Stimulated activated effector memory CD8-positive, alpha-beta T cell treated with anti-CD3 and anti-CD28 coated beads, Interleukin-12 subunit alpha, Interleukin-12 subunit beta, amount 100 ng/mL, for 72 hours (primary cell): ENCODE measurements at regions not wholly inside any gene's neighbourhood (a gene's known extent, or its start where the extent isn't known, plus 50 kb on each side); places are given as distances from the start of the nearest gene placed in this dataset.

Experiments
- ATAC-seq: fragments of 150-1000 bp; cut with Tn5 transposase; 2 replicates; pipeline ENCODE4 v1.10.0; 2021
- DNase-seq, 2 donors: peaks; one replicate each; pipeline ENCODE4 v3.0.0; 2021 to 2022; ENCODE audit warnings: low spot score in 2 of 2
- H3K27ac Mint-ChIP-seq: one replicate; pipeline ENCODE4 v1.8.0; 2022; ENCODE audit warnings: mild to moderate bottlenecking, mixed read lengths
- H3K36me3 Mint-ChIP-seq: one replicate; pipeline ENCODE4 v1.8.0; 2022; ENCODE audit warnings: mild to moderate bottlenecking, mixed read lengths
- H3K4me1 Mint-ChIP-seq: one replicate; pipeline ENCODE4 v1.8.0; 2022; ENCODE audit warnings: mixed read lengths
- H3K4me3 Mint-ChIP-seq: one replicate; pipeline ENCODE4 v1.8.0; 2022; ENCODE audit warnings: mild to moderate bottlenecking, mixed read lengths
- H3K9me3 Mint-ChIP-seq: one replicate; pipeline ENCODE4 v1.8.0; 2022; ENCODE audit warnings: mixed read lengths

GRCh38 chr2:237254369-237254861 lies 159.5 kb downstream of the COL6A3 start:
- ATAC-seq = no peak
- no peak overlapping the region for H3K4me3 Mint-ChIP-seq
- H3K36me3 Mint-ChIP-seq = no peaks in the 10 kb centered on the region
- no peak for DNase-seq
- H3K4me1 Mint-ChIP-seq = no peaks in the 10 kb centered on the region
- no peaks in the 10 kb centered on the region for H3K9me3 Mint-ChIP-seq
- no peak overlapping the region for H3K27ac Mint-ChIP-seq

GRCh38 chr2:237254911-237255578 lies 158.9 kb downstream of the COL6A3 start:
- H3K9me3 Mint-ChIP-seq = no peaks in the 10 kb centered on the region
- no peak overlapping the region for H3K27ac Mint-ChIP-seq
- ATAC-seq (no peak), DNase-seq (no peak)
- H3K4me3 Mint-ChIP-seq = no peak overlapping the region
- no peaks in the 10 kb centered on the region for H3K4me1 Mint-ChIP-seq
- H3K36me3 Mint-ChIP-seq = no peaks in the 10 kb centered on the region

- Mint-ChIP-seq H3K36me3 (no peaks in the 10 kb centered on the region), H3K4me3 (no peak overlapping the region), H3K27ac (no peak overlapping the region), H3K9me3 (no peaks in the 10 kb centered on the region), H3K4me1 (no peaks in the 10 kb centered on the region)
- DNase-seq (no peak), ATAC-seq (no peak)
Measured at GRCh38 chr2:237256887-237257286, 157.1 kb downstream of the COL6A3 start.

- ATAC-seq (no peak), DNase-seq (no peak)
- H3K36me3 Mint-ChIP-seq = no peaks in the 10 kb centered on the region
- H3K27ac Mint-ChIP-seq = no peak overlapping the region
- H3K9me3 Mint-ChIP-seq = no peaks in the 10 kb centered on the region
- no peak overlapping the region for H3K4me3 Mint-ChIP-seq
- no peaks in the 10 kb centered on the region for H3K4me1 Mint-ChIP-seq
Measured at GRCh38 chr2:237257471-237257951, 156.5 kb downstream of the COL6A3 start.

- H3K4me1 Mint-ChIP-seq = no peaks in the 10 kb centered on the region
- ATAC-seq (no peak), DNase-seq (no peak)
- no peaks in the 10 kb centered on the region for H3K9me3 Mint-ChIP-seq
- no peak overlapping the region for H3K4me3 Mint-ChIP-seq
- no peak overlapping the region for H3K27ac Mint-ChIP-seq
- H3K36me3 Mint-ChIP-seq = no peaks in the 10 kb centered on the region
Measured at GRCh38 chr2:237258116-237258515, 155.8 kb downstream of the COL6A3 start.

GRCh38 chr2:237258615-237259014 lies 155.3 kb downstream of the COL6A3 start:
- ATAC-seq (no peak), DNase-seq (no peak)
- Mint-ChIP-seq H3K9me3 (no peaks in the 10 kb centered on the region), H3K4me3 (no peak overlapping the region), H3K36me3 (no peaks in the 10 kb centered on the region), H3K4me1 (no peaks in the 10 kb centered on the region), H3K27ac (no peak overlapping the region)

GRCh38 chr2:237259201-237259600 lies 154.8 kb downstream of the COL6A3 start:
- no peak for ATAC-seq
- Mint-ChIP-seq H3K27ac (no peak overlapping the region), H3K4me3 (no peak overlapping the region)

GRCh38 chr2:237260039-237260620 lies 153.8 kb downstream of the COL6A3 start:
- DNase-seq (no peak), ATAC-seq (no peak)
- Mint-ChIP-seq H3K9me3 (no peaks in the 10 kb centered on the region), H3K27ac (no peak overlapping the region), H3K4me1 (no peaks in the 10 kb centered on the region), H3K4me3 (no peak overlapping the region), H3K36me3 (no peaks in the 10 kb centered on the region)

More at GRCh38 chr2:237259201-237259600, 154.8 kb downstream of the COL6A3 start:
- Mint-ChIP-seq H3K36me3 (no peaks in the 10 kb centered on the region), H3K9me3 (no peaks in the 10 kb centered on the region), H3K4me1 (no peaks in the 10 kb centered on the region)
- no peak for DNase-seq

- H3K4me1 Mint-ChIP-seq = no peaks in the 10 kb centered on the region
- H3K27ac Mint-ChIP-seq = no peak overlapping the region
- no peaks in the 10 kb centered on the region for H3K36me3 Mint-ChIP-seq
- no peak for ATAC-seq
- H3K4me3 Mint-ChIP-seq = no peak overlapping the region
- DNase-seq = no peak
- no peaks in the 10 kb centered on the region for H3K9me3 Mint-ChIP-seq
Measured at GRCh38 chr2:237260686-237261085, 153.3 kb downstream of the COL6A3 start.

- H3K36me3 Mint-ChIP-seq = no peaks in the 10 kb centered on the region
Measured at GRCh38 chr2:237261327-237261726, 152.6 kb downstream of the COL6A3 start.

GRCh38 chr2:237262838-237263771 lies 150.9 kb downstream of the COL6A3 start:
- no peaks in the 10 kb centered on the region for H3K36me3 Mint-ChIP-seq
- DNase-seq = no peak
- no peak overlapping the region for H3K4me3 Mint-ChIP-seq
- no peaks in the 10 kb centered on the region for H3K4me1 Mint-ChIP-seq
- no peak overlapping the region for H3K27ac Mint-ChIP-seq
- no peak for ATAC-seq
- no peaks in the 10 kb centered on the region for H3K9me3 Mint-ChIP-seq

More at GRCh38 chr2:237261327-237261726, 152.6 kb downstream of the COL6A3 start:
- Mint-ChIP-seq H3K4me1 (no peaks in the 10 kb centered on the region), H3K27ac (no peak overlapping the region), H3K4me3 (no peak overlapping the region), H3K9me3 (no peaks in the 10 kb centered on the region)
- no peak for DNase-seq
- no peak for ATAC-seq

- Mint-ChIP-seq H3K4me1 (no peaks in the 10 kb centered on the region), H3K36me3 (no peaks in the 10 kb centered on the region), H3K4me3 (no peak overlapping the region)
Measured at GRCh38 chr2:237264480-237265219, 149.3 kb downstream of the COL6A3 start.

GRCh38 chr2:237268004-237268708 lies 145.8 kb downstream of the COL6A3 start:
- Mint-ChIP-seq H3K27ac (no peak overlapping the region), H3K36me3 (no peaks in the 10 kb centered on the region), H3K9me3 (no peaks in the 10 kb centered on the region), H3K4me1 (no peaks in the 10 kb centered on the region), H3K4me3 (no peak overlapping the region)
- DNase-seq (no peak), ATAC-seq (no peak)

More at GRCh38 chr2:237264480-237265219, 149.3 kb downstream of the COL6A3 start:
- ATAC-seq = no peak
- no peak for DNase-seq
- Mint-ChIP-seq H3K27ac (no peak overlapping the region), H3K9me3 (no peaks in the 10 kb centered on the region)

GRCh38 chr2:237269138-237269875 lies 144.7 kb downstream of the COL6A3 start:
- H3K9me3 Mint-ChIP-seq = no peaks in the 10 kb centered on the region

More at GRCh38 chr2:237269138-237269875, 144.7 kb downstream of the COL6A3 start:
- ATAC-seq = no peak
- Mint-ChIP-seq H3K4me3 (no peak overlapping the region), H3K27ac (no peak overlapping the region), H3K4me1 (no peaks in the 10 kb centered on the region), H3K36me3 (no peaks in the 10 kb centered on the region)
- no peak for DNase-seq
